GM21529 (cell line): ENCODE measurements at regions not wholly inside any gene's neighbourhood (a gene's known extent, or its start where the extent isn't known, plus 50 kb on each side); places are given as distances from the start of the nearest gene placed in this dataset.
"Not testable (repeated sequence)": the region's sequence is repeated elsewhere in the genome, so short reads cannot be mapped to it uniquely, and the experiment has no call there.

Experiments used
- ATAC-seq: cut with Tn5 transposase; IDR thresholded peaks from one replicate; pipeline ENCODE4 v1.9.1; 2021; ENCODE audit not compliant: unreplicated experiment

DNA sequence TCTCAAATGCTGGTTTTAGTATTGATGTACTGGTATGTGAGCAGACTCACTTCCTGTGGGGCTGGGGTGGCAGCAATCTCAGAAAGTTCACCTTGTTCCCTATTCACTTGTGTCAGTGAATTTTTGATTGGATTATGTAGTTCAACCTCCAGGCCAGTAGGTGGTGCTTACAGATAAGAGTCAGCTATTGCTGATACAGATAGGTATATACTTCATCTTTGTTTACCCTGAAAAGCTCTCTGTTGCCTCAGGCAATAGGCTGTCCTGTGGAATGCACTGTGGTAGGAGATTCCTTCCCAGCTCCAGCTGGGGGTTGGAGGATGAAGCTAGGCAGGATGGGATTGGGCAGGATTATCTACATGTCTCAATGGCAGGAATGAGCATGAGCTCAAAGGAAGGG is 851.2 kb upstream of the EYS start:
- ATAC-seq, result no peak

GRCh38 chr6:66556936-66557335 is 849.9 kb upstream of the EYS start:
- ATAC-seq, result no peak

DNA sequence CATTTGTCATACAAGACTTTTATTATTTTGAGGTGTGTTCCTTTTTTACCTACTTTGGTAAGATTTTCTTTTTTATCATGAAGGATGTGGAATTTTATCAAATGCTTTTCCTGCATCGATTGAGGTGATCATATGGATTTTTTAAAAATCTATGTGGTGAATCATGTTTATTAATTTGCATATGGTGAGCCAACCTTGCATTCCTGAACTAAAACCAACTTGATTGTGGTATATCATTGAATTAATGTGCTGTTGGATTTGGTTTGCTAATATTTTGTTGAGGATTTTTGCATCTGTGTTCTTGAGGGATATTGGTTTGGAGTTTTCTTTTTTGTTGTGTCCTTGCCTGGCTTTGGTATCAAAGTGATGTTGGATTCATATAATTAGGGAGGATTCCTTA is 848.1 kb upstream of the EYS start:
- ATAC-seq, result no peak

DNA sequence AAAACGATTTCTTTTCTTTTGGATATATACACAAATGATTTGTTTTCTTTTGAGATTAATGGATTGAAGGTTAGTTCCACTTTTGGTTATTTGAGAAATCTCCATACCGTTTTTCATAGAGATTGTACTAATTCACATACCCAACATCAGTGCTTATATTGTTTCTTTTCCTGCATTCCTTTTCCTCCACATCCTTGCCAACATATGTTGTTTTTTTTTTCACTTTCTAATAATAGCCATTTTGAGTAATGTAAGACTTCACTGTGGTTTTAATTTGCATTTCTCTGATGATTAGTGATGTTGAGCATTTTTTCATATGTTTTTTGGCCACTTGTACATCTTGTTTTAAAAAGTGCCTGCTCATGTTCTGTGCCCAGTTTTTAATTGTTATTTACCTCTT is 846.4 kb upstream of the EYS start:
- no peak for ATAC-seq

- ATAC-seq, result no peak
Measured at GRCh38 chr6:66538551-66539135, 831.6 kb upstream of the EYS start.

DNA sequence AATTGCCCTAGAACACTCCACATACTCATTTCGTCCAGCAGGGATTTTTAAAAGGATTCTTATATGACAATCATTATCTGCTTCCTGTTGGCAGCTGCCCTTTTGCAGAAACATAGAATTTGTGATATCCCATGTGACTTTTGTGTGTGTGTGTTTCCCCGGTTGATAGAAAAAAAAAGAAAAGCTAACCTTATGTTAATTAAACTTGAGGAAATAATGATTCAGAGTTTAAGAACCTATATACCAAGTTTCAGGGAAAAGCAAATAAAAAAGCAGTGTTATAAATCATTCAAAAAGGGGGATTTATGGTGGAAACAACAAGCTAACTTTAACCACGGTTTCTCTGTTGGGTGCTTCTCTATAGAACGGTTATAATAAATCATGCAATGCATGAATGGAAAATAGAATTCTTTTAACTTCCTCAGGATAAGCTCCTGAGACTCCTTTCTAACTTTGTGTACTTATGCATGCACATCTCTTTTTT is 826.9 kb upstream of the EYS start:
- no peak for ATAC-seq

DNA sequence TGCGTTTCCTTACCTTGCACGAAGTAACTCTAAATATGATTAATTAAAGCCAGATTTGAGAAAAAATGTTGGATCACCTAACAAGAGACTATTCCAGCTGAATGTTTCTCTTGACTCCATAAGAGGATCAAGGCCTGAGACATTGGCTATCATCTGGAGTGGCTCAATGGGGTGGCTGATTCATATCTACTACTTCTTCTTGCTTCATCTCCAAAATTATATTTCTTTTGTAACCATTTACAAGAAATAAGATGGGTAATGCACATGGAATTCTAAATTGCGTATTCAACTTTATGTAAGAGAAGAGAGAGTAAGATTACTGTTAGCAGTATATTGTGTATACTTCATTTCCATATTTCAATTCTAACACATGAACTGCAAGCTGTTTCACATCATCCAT is 819.0 kb upstream of the EYS start:
- no peak for ATAC-seq

- no peak for ATAC-seq
Measured at GRCh38 chr6:66522864-66523263, 815.8 kb upstream of the EYS start.

DNA sequence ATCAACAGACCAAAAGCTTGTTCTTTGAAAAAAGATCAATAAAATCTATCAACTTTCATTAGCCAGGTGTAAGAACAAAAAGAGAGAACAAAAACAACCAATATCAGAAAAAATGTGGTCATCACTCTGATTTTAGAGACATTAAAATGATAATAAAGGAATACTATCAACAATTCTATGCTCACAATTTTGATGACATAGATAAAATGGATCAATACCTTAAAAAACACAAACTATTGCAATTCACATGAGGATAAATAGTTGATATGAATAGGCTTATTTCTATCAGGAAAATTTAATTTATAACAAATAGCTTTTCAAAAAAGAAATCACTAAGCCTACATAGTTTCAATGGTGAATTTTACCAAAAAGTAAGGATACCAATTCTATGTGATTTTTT is 809.4 kb upstream of the EYS start:
- ATAC-seq, result no peak

GRCh38 chr6:66508433-66508832 is 801.4 kb upstream of the EYS start:
- ATAC-seq, result no peak

- ATAC-seq, result no peak
Measured at GRCh38 chr6:66499851-66500250, 792.8 kb upstream of the EYS start.

GRCh38 chr6:66496659-66497058 is 789.6 kb upstream of the EYS start:
- no peak for ATAC-seq

- not testable (repeated sequence) for ATAC-seq
Measured at GRCh38 chr6:66494643-66495042, 787.6 kb upstream of the EYS start.

DNA sequence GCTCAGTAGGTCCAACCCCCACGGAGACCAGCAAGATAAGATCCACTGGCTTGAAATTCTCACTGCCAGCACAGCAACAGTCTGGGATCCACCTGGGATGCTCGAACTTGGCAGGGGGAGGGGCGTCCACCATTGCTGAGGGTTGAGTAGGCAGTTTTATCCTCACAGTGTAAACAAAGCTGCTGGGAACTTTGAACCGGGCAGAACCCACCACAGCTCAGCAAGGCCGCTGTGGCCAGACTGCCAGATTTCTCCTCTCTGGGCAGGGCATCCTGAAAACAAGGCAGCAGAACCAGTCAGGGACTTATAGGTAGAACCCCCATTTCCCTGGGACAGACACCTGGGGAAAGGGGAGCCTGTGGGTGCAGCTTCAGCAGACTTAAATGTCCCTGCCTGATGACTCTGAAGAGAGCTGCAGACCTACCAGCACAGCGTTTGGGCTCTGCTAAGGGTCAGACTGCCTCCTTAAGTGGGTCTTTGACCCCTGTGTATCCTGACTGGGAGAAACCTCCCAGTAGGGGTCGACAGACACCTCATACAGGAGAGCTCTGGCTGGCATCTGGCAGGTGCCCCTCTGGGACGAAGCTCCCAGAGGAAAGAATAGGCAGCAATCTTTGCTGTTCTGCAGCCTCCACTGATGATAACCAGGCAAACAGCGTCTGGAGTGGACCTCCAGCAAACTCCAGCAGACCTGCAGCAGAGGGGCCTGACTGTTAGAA is 782.4 kb upstream of the EYS start:
- ATAC-seq, result no peak

- no peak for ATAC-seq
Measured at GRCh38 chr6:66481216-66481615, 774.2 kb upstream of the EYS start.

DNA sequence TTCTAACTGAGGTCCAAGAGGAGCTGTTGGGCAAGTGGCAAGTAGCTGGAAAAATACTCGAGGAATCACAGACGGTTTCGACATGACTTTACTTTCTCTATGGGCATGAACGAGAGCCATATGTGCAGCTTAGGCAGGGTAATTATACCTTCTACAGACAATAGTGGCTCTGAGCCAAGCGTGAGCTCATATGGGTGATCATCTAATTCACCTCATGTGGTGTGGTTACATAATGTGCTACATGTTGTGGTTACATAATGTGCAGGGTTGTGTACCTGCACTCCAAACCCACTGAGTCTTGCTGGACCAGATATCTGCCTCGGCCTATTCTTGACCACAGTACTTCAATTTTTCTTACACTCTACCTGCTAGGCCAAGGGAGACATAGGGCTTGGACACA is 771.7 kb upstream of the EYS start:
- no peak for ATAC-seq

GRCh38 chr6:66435321-66435720 is 728.3 kb upstream of the EYS start:
- no peak for ATAC-seq

DNA sequence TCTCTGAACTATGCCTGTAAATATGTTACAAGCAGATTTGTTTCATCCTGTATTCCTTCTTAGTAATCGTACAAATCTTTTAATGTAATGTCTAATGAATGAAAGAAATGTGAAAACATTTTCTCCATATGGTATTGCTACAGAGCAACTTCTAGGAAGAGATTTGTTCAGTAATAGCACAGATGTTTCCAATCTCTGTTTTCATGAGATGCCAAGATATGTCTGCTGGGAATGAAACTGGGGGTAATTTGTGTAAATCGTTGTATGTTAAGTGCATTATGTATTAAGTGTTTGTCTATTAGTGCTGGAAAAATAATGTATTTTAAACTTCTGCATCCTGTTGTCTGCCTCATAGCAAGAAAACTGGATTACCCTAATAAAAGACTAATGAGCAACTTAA is 722.2 kb upstream of the EYS start:
- no peak for ATAC-seq

DNA sequence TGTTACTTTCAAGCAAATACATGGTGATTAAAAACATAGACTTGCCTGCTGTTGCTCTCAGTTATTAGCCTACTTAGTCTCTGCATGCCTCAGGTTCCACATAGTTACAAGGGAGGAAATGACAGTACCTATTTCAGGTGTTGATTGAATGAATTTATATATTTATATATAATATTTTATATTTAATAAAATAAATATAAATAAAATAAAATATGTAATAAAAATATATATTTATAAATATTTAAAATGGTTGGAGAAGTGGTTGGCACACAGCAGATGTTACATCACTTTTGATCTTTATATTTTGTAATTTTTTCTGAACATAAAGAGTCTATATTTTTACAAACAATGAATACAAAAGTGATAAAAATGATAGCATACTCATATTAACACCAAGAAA is 716.0 kb upstream of the EYS start:
- no peak for ATAC-seq

GRCh38 chr6:66421570-66421969 is 714.5 kb upstream of the EYS start:
- ATAC-seq, result no peak

DNA sequence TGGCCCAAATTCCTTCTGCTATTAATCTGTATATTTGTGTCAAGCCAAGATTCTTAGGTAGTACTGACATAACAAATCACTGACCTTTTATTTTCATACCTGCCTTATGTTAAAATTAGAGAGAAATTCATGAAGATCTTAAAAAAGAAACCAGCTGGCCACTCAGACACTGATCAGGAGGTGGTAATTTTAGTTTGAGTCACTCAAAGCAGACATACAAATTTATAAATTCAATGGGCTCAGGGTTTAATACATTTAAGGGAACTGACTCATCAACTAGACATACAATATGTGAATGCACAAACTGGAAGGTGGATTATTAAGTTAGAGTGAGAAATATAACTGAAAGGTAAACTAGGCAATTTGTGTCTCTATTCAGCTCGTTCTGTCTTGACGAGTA is 711.9 kb upstream of the EYS start:
- no peak for ATAC-seq

DNA sequence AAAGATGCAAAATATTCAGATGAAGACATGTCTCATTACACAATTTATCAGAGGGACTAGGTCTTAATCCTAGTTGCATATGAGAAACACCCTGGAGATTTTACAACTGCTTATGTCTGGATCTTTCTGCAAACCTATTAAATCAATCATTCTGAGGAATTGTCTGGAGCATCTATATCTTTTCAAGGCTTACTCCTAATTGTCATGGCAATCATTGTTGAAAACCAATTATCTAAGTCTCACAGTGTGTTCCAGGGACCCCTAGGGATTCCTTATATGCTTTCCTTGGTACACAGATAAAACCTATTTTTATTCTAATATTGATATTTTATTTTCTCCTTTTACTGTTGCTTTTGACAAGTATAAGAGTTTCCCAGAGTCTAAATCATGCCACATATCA is 696.9 kb upstream of the EYS start:
- ATAC-seq, result no peak

GRCh38 chr6:66402873-66403272 is 695.8 kb upstream of the EYS start:
- no peak for ATAC-seq
